ENCODE measurements at regions not wholly inside any gene's neighbourhood (a gene's known extent, or its start where the extent isn't known, plus 50 kb on each side); places are given as distances from the start of the nearest gene placed in this dataset.

- TF ChIP-seq CTCF (conservative IDR thresholded peaks at IDR 0.05 in 1 of 2, IDR thresholded peaks at IDR 0.05 in 1 of 2; ENCODE audit: extremely low read depth in 1 of 2, insufficient read depth in 1 of 2, low read depth in 1 of 2, low read length in 2 of 2) (no peak), EZH2 (IDR thresholded peaks at IDR 0.05; ENCODE audit: borderline replicate concordance, low read length) (no peak)
These were observed 562.3 kb downstream of the KIF4B start for GRCh38 chr5:155575861-155576260.
